ENCODE measurements at regions not wholly inside any gene's neighbourhood (a gene's known extent, or its start where the extent isn't known, plus 50 kb on each side); places are given as distances from the start of the nearest gene placed in this dataset.

DNA sequence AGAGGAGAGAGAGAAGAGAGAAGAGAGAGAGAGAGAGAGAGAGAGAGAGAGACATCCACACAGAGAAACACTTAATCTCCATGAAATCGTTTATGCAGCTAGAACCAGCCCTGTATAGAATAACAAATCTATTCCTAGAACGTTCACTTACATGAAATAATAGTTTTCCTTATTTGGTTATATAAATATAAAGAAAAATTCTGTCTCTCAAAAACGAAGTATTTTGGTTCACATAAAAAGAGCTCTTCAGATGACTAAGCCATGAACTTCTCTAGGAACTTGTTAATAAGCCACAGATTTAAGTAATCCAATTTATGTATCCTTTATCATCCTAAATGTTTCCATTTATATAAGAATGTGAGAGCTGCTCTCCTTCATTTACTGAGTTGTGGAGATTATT, 1315.1 kb upstream of the PCDH7 start:
- DNase-seq = no peak

DNA sequence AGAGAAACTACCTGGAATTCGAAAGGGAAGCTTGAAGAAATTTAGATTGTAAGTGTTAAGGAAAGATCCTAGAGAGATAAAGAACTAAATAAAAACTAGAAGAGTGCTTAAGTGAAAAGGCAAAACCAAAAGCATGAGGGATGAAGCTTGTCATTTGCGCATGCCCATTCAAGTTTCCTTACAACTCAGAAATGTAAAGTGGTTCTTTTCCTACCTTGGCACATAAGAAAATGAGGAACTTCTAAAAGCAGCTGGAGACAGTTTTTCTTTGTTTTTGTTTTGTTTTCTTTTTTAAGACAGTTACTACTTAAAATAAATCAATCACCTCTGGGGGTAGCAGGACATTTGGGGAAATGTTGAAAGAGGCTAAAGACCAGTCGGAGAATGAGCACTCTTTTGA, 1304.4 kb upstream of the PCDH7 start:
- no peak for DNase-seq

- DNase-seq = no peak
Observed at GRCh38 chr4:29423836-29424721, 1296.1 kb upstream of the PCDH7 start.

GRCh38 chr4:29453303-29453820, 1266.8 kb upstream of the PCDH7 start:
- no peak for DNase-seq

DNA sequence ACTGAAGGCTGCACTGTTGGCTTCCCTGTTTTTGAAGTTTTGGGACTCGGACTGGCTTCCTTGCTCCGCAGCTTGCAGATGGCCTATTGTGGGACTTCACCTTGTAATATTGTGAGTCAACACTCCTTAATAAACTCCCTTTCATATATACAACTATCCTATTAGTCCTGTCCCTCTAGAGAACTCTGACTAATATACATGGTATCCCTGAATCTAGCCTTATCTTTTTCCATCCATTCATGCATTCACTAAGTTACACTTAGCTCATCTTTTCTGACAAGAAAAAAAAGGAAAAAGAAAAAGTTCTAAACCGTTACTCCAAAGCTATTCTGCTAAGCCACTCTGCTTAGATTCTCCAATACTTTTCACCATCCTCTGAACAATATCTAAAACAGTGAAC, 1260.2 kb upstream of the PCDH7 start:
- DNase-seq = no peak

- peak in 1 of 2 experiments; percentile 25 for DNase-seq
Observed at GRCh38 chr4:29467044-29467717, 1253.0 kb upstream of the PCDH7 start.

All from NCI-H524 (cell line).